Fibroblast of lung (primary cell): ENCODE measurements at regions not wholly inside any gene's neighbourhood (a gene's known extent, or its start where the extent isn't known, plus 50 kb on each side); places are given as distances from the start of the nearest gene placed in this dataset.

ENCODE experiments used
- DNase-seq, 2 donors: peaks; one replicate each; pipeline versions ENCODE4 v3.0.0 to v3.0.0-alpha.2; 2010; ENCODE audit warnings: low read depth in 2 of 2
- H2AFZ ChIP-seq: 2 replicates; pipeline ENCODE4 v1.5.1; 2012; ENCODE audit warnings: low read length, control low read depth, inconsistent platforms
- H3K27ac ChIP-seq: 2 replicates; pipeline ENCODE4 v1.5.1; 2011; ENCODE audit warnings: low read length, control low read depth; ENCODE audit not compliant: insufficient read depth
- H3K27me3 ChIP-seq: 2 replicates; pipeline ENCODE4 v1.5.1; 2011; ENCODE audit warnings: mild to moderate bottlenecking, low read length; ENCODE audit not compliant: control insufficient read depth, insufficient read depth
- H3K36me3 ChIP-seq: 2 replicates; pipeline ENCODE4 v1.5.1; 2011; ENCODE audit warnings: low read length; ENCODE audit not compliant: control insufficient read depth, insufficient read depth
- H3K4me1 ChIP-seq: 2 replicates; pipeline ENCODE4 v1.5.1; 2011; ENCODE audit warnings: low read length; ENCODE audit not compliant: control insufficient read depth, insufficient read depth; ENCODE audit errors: extremely low read depth
- H3K4me2 ChIP-seq: 2 replicates; pipeline ENCODE4 v1.5.1; 2011; ENCODE audit warnings: low read length, control low read depth; ENCODE audit not compliant: insufficient read depth; ENCODE audit errors: extremely low read depth
- H3K4me3 ChIP-seq, 4 experiments: fragments of 200-600 bp in 1 of 4; sonication (generic) in 1 of 4; replicated peaks in 1 of 4; 2 replicates each; pipeline ENCODE4 v1.5.1; 2011 to 2016; ENCODE audit warnings: low read length in 4 of 4, low read depth in 3 of 4, mild to moderate bottlenecking in 3 of 4, control low read depth in 2 of 4, inconsistent platforms in 1 of 4, mixed read lengths in 1 of 4; ENCODE audit not compliant: insufficient read depth in 1 of 4; ENCODE audit errors: control extremely low read depth in 1 of 4
- H3K79me2 ChIP-seq: 2 replicates; pipeline ENCODE4 v1.5.1; 2012; ENCODE audit warnings: mild to moderate bottlenecking, low read length, inconsistent platforms; ENCODE audit not compliant: control insufficient read depth, insufficient read depth
- H3K9ac ChIP-seq: 2 replicates; pipeline ENCODE4 v1.5.1; 2011; ENCODE audit warnings: mild to moderate bottlenecking, low read length, control low read depth; ENCODE audit not compliant: insufficient read depth
- H3K9me3 ChIP-seq: 2 replicates; pipeline ENCODE4 v1.5.1; 2012; ENCODE audit warnings: low read depth, low read length; ENCODE audit not compliant: control insufficient read depth, insufficient read depth
- H4K20me1 ChIP-seq: 2 replicates; pipeline ENCODE4 v1.5.1; 2011; ENCODE audit warnings: low read length; ENCODE audit not compliant: control insufficient read depth, insufficient read depth; ENCODE audit errors: extremely low read depth
- CTCF ChIP-seq, 2 donors: IDR thresholded peaks in 1 of 2; conservative IDR thresholded peaks in 1 of 2; 1 replicate in 1 of 2; 2 replicates in 1 of 2; pipeline ENCODE4 v1.5.1; 2011 to 2012; ENCODE audit warnings: low read length in 2 of 2, control low read depth in 1 of 2, inconsistent platforms in 1 of 2, low read depth in 1 of 2, mild to moderate bottlenecking in 1 of 2
- EZH2 ChIP-seq: IDR thresholded peaks from 2 replicates; pipeline ENCODE4 v1.5.1; 2012; ENCODE audit warnings: low read length, control low read depth, mild to moderate bottlenecking; ENCODE audit errors: missing control alignments

GRCh38 chr2:121002597-121002996 is 266.9 kb downstream of the GLI2 start:
- H3K36me3 ChIP-seq, result no peaks in the 10 kb centered on the region
- no peaks in the 10 kb centered on the region for H3K4me1 ChIP-seq
- no peaks in the 10 kb centered on the region for H4K20me1 ChIP-seq
- H3K27me3 ChIP-seq, result peaks cover 4% of the 10 kb centered on the region
- H2AFZ ChIP-seq, result no peak overlapping the region
- H3K79me2 ChIP-seq, result no peaks in the 10 kb centered on the region
- TF ChIP-seq CTCF (conservative IDR thresholded peaks at IDR 0.05 in 1 of 2, IDR thresholded peaks at IDR 0.05 in 1 of 2; ENCODE audit: low read depth in 1 of 2, low read length in 2 of 2), result no peak
- TF ChIP-seq EZH2, result no peak
- H3K4me3 ChIP-seq, result no peak overlapping the region
- H3K4me2 ChIP-seq, result no peak overlapping the region
- DNase-seq, result no peak
- no peak overlapping the region for H3K9ac ChIP-seq
- H3K27ac ChIP-seq, result no peak overlapping the region
- H3K9me3 ChIP-seq, result no peaks in the 10 kb centered on the region

- H3K4me2 ChIP-seq, result no peak overlapping the region
- H2AFZ ChIP-seq, result no peak overlapping the region
- no peaks in the 10 kb centered on the region for H3K79me2 ChIP-seq
- TF ChIP-seq EZH2 (no peak), CTCF (conservative IDR thresholded peaks at IDR 0.05 in 1 of 2, IDR thresholded peaks at IDR 0.05 in 1 of 2; ENCODE audit: low read depth in 1 of 2, low read length in 2 of 2) (no peak)
- H4K20me1 ChIP-seq, result no peaks in the 10 kb centered on the region
- no peaks in the 10 kb centered on the region for H3K4me1 ChIP-seq
- H3K27me3 ChIP-seq, result peaks cover 4% of the 10 kb centered on the region
- DNase-seq, result no peak
- no peak overlapping the region for H3K9ac ChIP-seq
- no peak overlapping the region for H3K27ac ChIP-seq
- no peak overlapping the region for H3K4me3 ChIP-seq
- no peaks in the 10 kb centered on the region for H3K9me3 ChIP-seq
- H3K36me3 ChIP-seq, result no peaks in the 10 kb centered on the region
These were observed 267.7 kb downstream of the GLI2 start for GRCh38 chr2:121003391-121003790.

- Histone ChIP-seq H3K9ac (no peak overlapping the region), H3K27ac (no peak overlapping the region), H3K79me2 (no peaks in the 10 kb centered on the region), H3K4me1 (no peaks in the 10 kb centered on the region), H3K9me3 (no peaks in the 10 kb centered on the region), H3K4me2 (no peak overlapping the region), H3K27me3 (peaks cover 4% of the 10 kb centered on the region), H4K20me1 (no peaks in the 10 kb centered on the region), H2AFZ (no peak overlapping the region), H3K36me3 (no peaks in the 10 kb centered on the region), H3K4me3 (no peak overlapping the region)
- DNase-seq, result no peak
- TF ChIP-seq EZH2 (no peak), CTCF (conservative IDR thresholded peaks at IDR 0.05 in 1 of 2, IDR thresholded peaks at IDR 0.05 in 1 of 2; ENCODE audit: low read depth in 1 of 2, low read length in 2 of 2) (no peak)
These were observed 268.7 kb downstream of the GLI2 start for GRCh38 chr2:121004359-121004758.
